ENCODE measurements at regions not wholly inside any gene's neighbourhood (a gene's known extent, or its start where the extent isn't known, plus 50 kb on each side); places are given as distances from the start of the nearest gene placed in this dataset.
"Not testable (repeated sequence)": the region's sequence is repeated elsewhere in the genome, so short reads cannot be mapped to it uniquely, and the experiment has no call there.

DNA sequence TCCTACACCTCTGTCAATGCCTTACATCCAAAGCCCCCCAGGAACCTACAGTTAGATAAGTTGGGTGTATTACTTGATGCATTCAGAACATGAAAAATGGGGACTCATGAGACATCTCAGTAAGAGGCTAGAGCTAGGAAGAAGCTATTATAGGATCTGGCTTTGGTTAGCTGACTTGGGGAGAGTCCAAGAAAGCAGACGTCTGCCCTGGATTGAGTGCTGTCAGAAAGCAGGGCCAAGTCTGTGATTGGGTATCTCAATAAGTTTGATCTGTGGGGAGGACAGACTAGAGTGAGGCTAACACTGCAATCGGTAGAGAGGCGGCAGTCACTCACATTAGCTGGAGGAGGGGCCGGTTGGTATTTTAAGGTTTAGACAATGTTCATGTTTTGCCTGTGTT lies 79.4 kb upstream of the LRFN2 start:
- Histone ChIP-seq H3K27ac (ENCODE audit: low read depth, low read length) (no peak overlapping the region), H4K20me1 (ENCODE audit: low read depth, low read length) (no peaks in the 10 kb centered on the region), H2AFZ (ENCODE audit: low read depth, low read length, severe bottlenecking) (no peak overlapping the region), H3K27me3 (ENCODE audit: low read length) (no peaks in the 10 kb centered on the region), H3K36me3 (ENCODE audit: low read length) (no peaks in the 10 kb centered on the region), H3K79me2 (ENCODE audit: insufficient read depth, low read length) (no peaks in the 10 kb centered on the region), H3K4me2 (ENCODE audit: low read depth, low read length, poor library complexity, severe bottlenecking) (no peak overlapping the region), H3K4me3 (ENCODE audit: insufficient read depth, low read length, poor library complexity, severe bottlenecking) (no peak overlapping the region), H3K9me2 (replicated peaks; ENCODE audit: insufficient read depth, low read length) (no peaks in the 10 kb centered on the region), H3K9ac (ENCODE audit: low read length) (no peak overlapping the region), H3F3A (ENCODE audit: insufficient read depth) (no peaks in the 10 kb centered on the region), H3K9me3 (ENCODE audit: insufficient read depth, low read length) (0 out of 2 replicates have a peak, but pooled peaks cover 11% of the 10 kb centered on the region)
- TF ChIP-seq, protein P1, sequence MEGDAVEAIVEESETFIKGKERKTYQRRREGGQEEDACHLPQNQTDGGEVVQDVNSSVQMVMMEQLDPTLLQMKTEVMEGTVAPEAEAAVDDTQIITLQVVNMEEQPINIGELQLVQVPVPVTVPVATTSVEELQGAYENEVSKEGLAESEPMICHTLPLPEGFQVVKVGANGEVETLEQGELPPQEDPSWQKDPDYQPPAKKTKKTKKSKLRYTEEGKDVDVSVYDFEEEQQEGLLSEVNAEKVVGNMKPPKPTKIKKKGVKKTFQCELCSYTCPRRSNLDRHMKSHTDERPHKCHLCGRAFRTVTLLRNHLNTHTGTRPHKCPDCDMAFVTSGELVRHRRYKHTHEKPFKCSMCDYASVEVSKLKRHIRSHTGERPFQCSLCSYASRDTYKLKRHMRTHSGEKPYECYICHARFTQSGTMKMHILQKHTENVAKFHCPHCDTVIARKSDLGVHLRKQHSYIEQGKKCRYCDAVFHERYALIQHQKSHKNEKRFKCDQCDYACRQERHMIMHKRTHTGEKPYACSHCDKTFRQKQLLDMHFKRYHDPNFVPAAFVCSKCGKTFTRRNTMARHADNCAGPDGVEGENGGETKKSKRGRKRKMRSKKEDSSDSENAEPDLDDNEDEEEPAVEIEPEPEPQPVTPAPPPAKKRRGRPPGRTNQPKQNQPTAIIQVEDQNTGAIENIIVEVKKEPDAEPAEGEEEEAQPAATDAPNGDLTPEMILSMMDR (IDR thresholded peaks at IDR 0.05; ENCODE audit: insufficient read depth, low read length, poor library complexity, severe bottlenecking), result no peak
- no peak for TF ChIP-seq EZH2phosphoT487 (conservative IDR thresholded peaks at IDR 0.05; ENCODE audit: low read length)

DNA sequence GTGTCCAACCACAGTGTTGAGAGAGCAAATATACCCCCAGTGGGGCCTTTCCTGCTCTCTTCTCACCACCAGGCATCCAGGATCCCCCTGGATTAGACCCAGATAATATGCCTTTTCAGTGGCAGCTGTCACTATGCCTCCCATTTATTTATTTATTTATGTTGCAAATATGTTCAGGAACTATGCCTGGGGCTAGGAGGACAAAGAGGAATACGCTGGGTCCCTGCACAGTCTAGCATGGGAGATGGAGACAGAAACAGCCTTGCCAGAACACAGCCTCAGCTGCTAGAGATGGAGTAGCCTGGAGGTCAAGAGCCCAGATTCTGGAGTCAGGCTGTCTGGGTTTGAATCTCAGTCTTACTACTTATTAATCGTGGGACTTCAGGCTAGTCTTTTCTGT lies 74.6 kb upstream of the LRFN2 start:
- no peak overlapping the region for H3K4me3 ChIP-seq (ENCODE audit: insufficient read depth, low read length, poor library complexity, severe bottlenecking)
- no peaks in the 10 kb centered on the region for H3K9me2 ChIP-seq (replicated peaks; ENCODE audit: insufficient read depth, low read length)
- no peak overlapping the region for H3K4me2 ChIP-seq (ENCODE audit: low read depth, low read length, poor library complexity, severe bottlenecking)
- H3K27me3 ChIP-seq (ENCODE audit: low read length), result no peaks in the 10 kb centered on the region
- no peaks in the 10 kb centered on the region for H3K79me2 ChIP-seq (ENCODE audit: insufficient read depth, low read length)
- no peak overlapping the region for H3K27ac ChIP-seq (ENCODE audit: low read depth, low read length)
- no peak overlapping the region for H3K9ac ChIP-seq (ENCODE audit: low read length)
- H2AFZ ChIP-seq (ENCODE audit: low read depth, low read length, severe bottlenecking), result no peak overlapping the region
- no peaks in the 10 kb centered on the region for H4K20me1 ChIP-seq (ENCODE audit: low read depth, low read length)
- 0 out of 2 replicates have a peak, but pooled peaks cover 11% of the 10 kb centered on the region for H3K9me3 ChIP-seq (ENCODE audit: insufficient read depth, low read length)
- no peaks in the 10 kb centered on the region for H3F3A ChIP-seq (ENCODE audit: insufficient read depth)
- TF ChIP-seq EZH2phosphoT487 (conservative IDR thresholded peaks at IDR 0.05; ENCODE audit: low read length), result no peak
- TF ChIP-seq, protein P1 (IDR thresholded peaks at IDR 0.05; ENCODE audit: insufficient read depth, low read length, poor library complexity, severe bottlenecking), result no peak
- H3K36me3 ChIP-seq (ENCODE audit: low read length), result no peaks in the 10 kb centered on the region

DNA sequence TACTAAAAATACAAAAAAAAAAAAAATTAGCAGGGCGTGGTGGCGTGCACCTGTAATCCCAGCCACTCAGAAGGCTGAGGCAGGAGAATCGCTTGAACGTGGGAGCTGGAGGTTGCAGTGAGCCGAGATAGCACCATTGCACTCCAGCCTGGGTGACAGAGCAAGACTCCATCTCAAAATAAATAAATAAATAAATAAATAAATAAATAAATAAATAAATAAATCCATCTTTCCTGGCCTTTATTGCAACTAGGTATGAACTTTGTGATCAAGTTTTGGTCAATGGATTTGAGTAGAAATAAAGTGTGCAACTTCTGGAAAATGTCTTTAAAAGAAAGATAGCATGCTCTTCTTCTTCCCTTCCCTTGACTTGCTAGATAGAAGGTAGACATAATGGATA lies 69.6 kb upstream of the LRFN2 start:
- H3F3A ChIP-seq (ENCODE audit: insufficient read depth); H3K36me3 ChIP-seq (ENCODE audit: low read length); H3K9ac ChIP-seq (ENCODE audit: low read length); H2AFZ ChIP-seq (ENCODE audit: low read depth, low read length, severe bottlenecking); H4K20me1 ChIP-seq (ENCODE audit: low read depth, low read length); H3K4me3 ChIP-seq (ENCODE audit: insufficient read depth, low read length, poor library complexity, severe bottlenecking); H3K79me2 ChIP-seq (ENCODE audit: insufficient read depth, low read length); H3K9me2 ChIP-seq (replicated peaks; ENCODE audit: insufficient read depth, low read length); H3K27ac ChIP-seq (ENCODE audit: low read depth, low read length); H3K4me2 ChIP-seq (ENCODE audit: low read depth, low read length, poor library complexity, severe bottlenecking); H3K9me3 ChIP-seq (ENCODE audit: insufficient read depth, low read length); H3K27me3 ChIP-seq (ENCODE audit: low read length): not testable (repeated sequence)

DNA sequence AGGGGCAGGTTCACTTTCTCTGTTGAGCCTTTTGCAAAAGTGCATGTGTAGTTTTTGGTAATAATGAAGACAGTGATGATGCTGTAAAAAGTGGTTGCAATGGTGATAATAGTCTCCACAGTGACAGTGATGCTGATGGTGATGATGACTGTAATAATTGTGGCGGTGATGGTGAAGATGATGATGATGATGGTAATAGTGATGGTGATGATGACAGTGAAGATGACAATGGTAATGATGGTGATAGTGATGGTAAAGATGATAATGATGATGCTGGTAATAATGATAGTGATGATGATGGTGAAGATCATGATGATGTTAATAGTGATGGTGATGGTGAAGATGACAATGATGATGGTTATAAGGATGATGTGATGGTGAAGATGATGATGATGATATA lies 67.7 kb upstream of the LRFN2 start:
- no peak overlapping the region for H3K4me2 ChIP-seq (ENCODE audit: low read depth, low read length, poor library complexity, severe bottlenecking)
- H2AFZ ChIP-seq (ENCODE audit: low read depth, low read length, severe bottlenecking), result no peak overlapping the region
- no peaks in the 10 kb centered on the region for H3F3A ChIP-seq (ENCODE audit: insufficient read depth)
- no peaks in the 10 kb centered on the region for H4K20me1 ChIP-seq (ENCODE audit: low read depth, low read length)
- no peaks in the 10 kb centered on the region for H3K9me2 ChIP-seq (replicated peaks; ENCODE audit: insufficient read depth, low read length)
- no peak overlapping the region for H3K27ac ChIP-seq (ENCODE audit: low read depth, low read length)
- no peak overlapping the region for H3K4me3 ChIP-seq (ENCODE audit: insufficient read depth, low read length, poor library complexity, severe bottlenecking)
- no peaks in the 10 kb centered on the region for H3K79me2 ChIP-seq (ENCODE audit: insufficient read depth, low read length)
- TF ChIP-seq EZH2phosphoT487 (conservative IDR thresholded peaks at IDR 0.05; ENCODE audit: low read length), result no peak
- TF ChIP-seq, protein P1 (IDR thresholded peaks at IDR 0.05; ENCODE audit: insufficient read depth, low read length, poor library complexity, severe bottlenecking), result no peak
- no peaks in the 10 kb centered on the region for H3K36me3 ChIP-seq (ENCODE audit: low read length)
- no peaks in the 10 kb centered on the region for H3K9me3 ChIP-seq (ENCODE audit: insufficient read depth, low read length)
- no peaks in the 10 kb centered on the region for H3K27me3 ChIP-seq (ENCODE audit: low read length)
- H3K9ac ChIP-seq (ENCODE audit: low read length), result no peak overlapping the region
